HG02973 (cell line): ENCODE measurements at regions not wholly inside any gene's neighbourhood (a gene's known extent, or its start where the extent isn't known, plus 50 kb on each side); places are given as distances from the start of the nearest gene placed in this dataset.
"Not testable (repeated sequence)": the region's sequence is repeated elsewhere in the genome, so short reads cannot be mapped to it uniquely, and the experiment has no call there.

Experiments
- ATAC-seq: cut with Tn5 transposase; IDR thresholded peaks from one replicate; pipeline ENCODE4 v1.9.1; 2021; ENCODE audit warnings: moderate library complexity; ENCODE audit not compliant: unreplicated experiment

DNA sequence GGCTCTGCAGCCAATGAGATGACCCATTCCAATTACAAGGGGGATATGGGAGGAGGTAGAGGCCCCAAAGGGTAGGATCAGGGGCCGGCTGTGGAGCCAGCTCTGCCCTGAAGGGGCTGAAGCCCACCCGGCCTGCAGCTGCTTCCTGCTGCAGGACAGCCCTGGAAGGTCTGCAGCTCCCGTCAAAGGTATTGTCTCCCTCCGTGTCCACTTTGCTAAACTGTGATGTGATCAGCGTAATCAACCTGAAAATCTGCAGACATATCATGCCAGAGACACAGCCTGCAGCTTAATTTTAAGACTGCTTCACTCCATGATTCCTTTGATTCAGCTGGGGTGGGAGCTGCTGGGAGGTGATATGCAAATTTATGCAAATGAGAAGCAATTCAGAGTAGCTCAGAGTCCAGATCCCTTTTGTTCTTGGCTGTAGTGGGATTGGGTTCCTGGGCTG is 90.7 kb downstream of the GADD45G start:
- no peak for ATAC-seq

GRCh38 chr9:89695979-89696378 is 91.2 kb downstream of the GADD45G start:
- ATAC-seq: not testable (repeated sequence)

- no peak for ATAC-seq
These were observed 92.0 kb downstream of the GADD45G start for GRCh38 chr9:89696780-89697179.

DNA sequence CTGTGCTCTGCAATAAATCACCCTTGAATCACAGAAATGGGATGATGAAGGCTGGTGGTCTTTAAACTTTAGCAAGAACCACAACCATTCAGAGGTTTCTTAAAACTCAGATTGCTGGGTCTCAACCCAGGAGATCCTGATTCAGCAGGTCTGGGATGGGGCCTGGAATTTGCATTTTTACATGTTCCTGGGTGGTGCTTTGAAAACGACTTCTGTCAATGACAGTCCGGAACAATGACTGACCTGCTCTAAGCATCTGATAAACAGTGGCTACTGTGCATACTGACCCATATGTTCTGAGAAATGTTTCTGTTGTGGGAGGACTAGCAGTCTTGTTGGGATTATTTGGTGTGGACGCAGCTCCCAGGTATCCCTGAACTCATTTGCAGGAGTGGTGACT is 92.7 kb downstream of the GADD45G start:
- ATAC-seq: no peak

DNA sequence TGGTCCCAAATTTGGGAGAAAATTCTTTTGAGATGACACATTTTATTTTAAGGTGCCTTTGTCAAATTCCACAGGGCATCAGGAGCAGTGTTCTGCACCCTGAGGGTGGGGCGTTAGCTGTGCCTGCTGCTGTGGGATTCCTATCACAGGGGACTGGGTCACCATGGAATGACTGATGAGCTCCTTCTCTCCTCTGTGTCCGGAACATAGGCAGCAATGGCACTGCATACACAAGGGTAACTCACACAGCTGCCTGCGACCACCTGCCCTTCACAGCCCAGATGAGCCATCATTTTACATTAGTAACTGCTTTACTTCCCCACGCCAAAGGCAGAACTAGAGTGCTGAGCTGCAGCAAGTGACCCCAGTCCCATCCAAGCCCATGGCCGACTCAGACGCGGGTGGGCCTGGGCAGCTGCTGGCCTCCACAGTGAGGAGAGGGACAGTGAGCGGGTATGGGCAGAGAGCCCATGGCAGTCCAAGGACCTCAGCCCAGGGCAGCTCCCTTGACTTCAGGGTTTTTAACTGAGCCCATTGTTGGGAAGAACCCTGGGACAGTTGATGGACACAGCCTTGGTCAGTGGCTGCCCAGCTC is 93.7 kb downstream of the GADD45G start:
- ATAC-seq: no peak

DNA sequence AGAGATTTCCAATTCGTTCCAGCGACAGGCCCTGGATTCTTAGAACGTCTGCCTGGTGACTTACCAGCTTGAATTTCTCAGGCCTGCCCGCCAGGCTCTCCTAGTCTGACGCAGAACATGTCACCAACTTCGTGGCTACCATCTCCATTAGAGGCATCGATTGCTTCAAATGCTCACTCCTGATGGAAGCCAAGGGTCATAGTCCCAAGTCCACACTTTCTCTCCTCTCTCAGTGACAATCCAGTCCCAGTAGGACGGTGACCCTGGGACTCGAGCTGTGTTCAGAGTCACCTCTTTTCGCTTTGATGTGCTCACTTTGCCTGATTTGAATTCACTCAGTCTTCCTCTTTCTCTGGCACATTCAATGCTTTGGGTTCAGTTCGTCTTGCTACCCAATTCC is 94.8 kb downstream of the GADD45G start:
- ATAC-seq: no peak

GRCh38 chr9:89701221-89701798 is 96.5 kb downstream of the GADD45G start:
- peak; percentile 79 for ATAC-seq

- no peak for ATAC-seq
These were observed 97.6 kb downstream of the GADD45G start for GRCh38 chr9:89702401-89702800.

- no peak for ATAC-seq
These were observed 100.8 kb downstream of the GADD45G start for GRCh38 chr9:89705651-89706050.

GRCh38 chr9:89706086-89706485 is 101.3 kb downstream of the GADD45G start:
- no peak for ATAC-seq

GRCh38 chr9:89706731-89707191 is 101.9 kb downstream of the GADD45G start:
- ATAC-seq: no peak

DNA sequence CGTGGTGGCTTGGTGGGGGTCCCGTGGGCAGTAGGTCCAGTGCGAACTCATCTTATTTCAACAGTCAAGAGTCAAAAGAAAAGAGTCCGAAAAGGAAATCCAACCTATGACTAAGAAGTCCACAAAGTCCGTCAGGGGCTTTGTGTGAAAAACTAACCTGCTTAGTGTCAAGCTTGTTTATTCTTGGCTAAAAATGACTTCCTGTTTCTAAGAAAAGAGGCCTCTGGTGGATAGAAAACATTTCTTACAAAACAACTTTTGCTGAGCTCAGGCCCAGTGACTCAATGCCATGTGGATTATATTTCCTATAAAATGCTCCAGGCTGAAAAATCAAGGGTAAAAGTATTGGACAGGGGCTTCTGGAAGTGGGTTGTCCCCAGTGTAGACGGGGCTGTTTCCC is 105.9 kb downstream of the GADD45G start:
- ATAC-seq: no peak

DNA sequence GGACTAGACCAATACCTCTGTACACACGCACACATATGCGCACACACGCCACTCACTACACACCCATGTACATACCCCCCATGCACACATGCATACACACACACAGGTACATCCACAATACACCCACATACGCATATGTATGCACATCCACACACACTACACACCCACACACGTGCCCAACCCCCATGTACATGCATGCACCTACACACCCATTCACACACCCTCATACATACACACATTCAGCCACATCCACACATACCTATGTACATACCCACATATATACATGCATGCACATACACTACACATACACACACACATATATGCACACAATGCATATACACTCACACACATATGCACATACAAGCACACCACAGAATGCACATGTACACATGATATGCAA is 107.1 kb downstream of the GADD45G start:
- no peak for ATAC-seq

DNA sequence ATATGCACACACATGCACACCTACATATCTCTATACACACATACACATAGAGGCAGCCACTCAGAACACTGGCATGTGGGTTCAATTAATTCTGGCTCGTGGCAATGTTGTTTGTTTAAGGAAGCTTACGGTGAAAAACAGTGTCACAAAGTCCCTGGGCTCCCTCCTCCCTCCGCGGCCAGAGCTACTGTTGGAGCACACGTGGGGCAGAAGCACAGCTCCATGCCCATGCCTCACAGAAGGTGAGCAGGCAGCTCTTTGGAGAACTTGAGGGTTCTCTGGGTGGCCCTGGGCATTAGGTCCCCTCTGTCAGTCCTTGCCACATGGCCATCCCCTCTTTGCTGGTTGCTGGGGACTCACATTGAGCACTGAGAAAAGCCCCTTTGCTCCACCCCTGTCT is 107.5 kb downstream of the GADD45G start:
- ATAC-seq: no peak

- no peak for ATAC-seq
These were observed 109.5 kb downstream of the GADD45G start for GRCh38 chr9:89714321-89714720.

DNA sequence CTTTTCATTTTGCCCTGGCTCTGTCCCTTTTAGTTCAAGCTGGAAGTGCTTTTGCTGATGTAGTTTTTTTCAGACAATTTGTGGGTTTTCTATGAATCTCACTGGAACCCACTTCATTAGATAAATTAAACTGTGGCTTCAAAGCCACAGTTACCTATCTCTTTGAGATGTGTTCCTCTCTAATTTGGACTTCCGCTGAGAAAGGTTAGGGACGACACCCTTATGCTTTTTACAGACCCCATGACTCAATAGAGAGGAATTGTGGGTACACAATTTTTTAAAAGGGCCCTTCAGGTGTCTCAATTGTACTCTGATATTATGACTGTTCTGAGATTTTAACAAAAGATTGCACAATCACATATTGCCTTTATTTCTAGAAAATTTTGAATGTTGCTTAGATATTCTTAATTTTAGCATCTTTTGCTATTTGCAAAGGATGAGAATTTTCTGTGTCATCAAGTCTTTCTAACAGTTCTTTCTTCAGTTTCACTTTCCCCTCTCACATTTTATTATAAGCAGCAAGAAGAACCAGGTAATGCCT is 110.6 kb downstream of the GADD45G start:
- ATAC-seq: no peak

- no peak for ATAC-seq
These were observed 111.1 kb downstream of the GADD45G start for GRCh38 chr9:89715881-89716280.

DNA sequence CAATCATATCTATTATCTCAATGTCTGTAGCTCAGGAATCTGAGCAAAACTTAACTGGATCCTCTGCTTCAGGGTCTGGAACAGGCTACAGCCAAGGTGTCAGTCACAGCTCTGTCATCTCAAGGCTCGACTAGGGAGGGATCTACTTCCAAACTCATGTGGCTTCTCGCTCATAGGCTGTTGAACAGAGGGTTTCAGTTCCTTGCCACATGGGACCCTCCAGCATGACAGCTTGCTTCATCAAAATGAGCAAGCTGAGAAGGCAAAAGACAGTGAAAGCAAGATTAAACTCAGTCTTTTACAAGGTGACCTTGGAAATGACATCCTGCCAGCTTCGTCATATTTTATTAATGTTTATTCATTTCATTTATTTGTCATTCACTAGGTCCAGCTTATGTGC is 111.7 kb downstream of the GADD45G start:
- no peak for ATAC-seq

- ATAC-seq: no peak
These were observed 113.4 kb downstream of the GADD45G start for GRCh38 chr9:89718176-89718575.

GRCh38 chr9:89718651-89719050 is 113.8 kb downstream of the GADD45G start:
- ATAC-seq: no peak

- ATAC-seq: no peak
These were observed 114.4 kb downstream of the GADD45G start for GRCh38 chr9:89719202-89719601.

- no peak for ATAC-seq
These were observed 115.9 kb downstream of the GADD45G start for GRCh38 chr9:89720696-89721175.
